GM12878 (cell line): ENCODE measurements at regions not wholly inside any gene's neighbourhood (a gene's known extent, or its start where the extent isn't known, plus 50 kb on each side); places are given as distances from the start of the nearest gene placed in this dataset.

Source experiments
- ATAC-seq: fragments of 200-7000 bp; cut with Tn5 transposase; 3 replicates; pipeline ENCODE4 v1.9.1; 2020; ENCODE audit warnings: mild to moderate bottlenecking, moderate library complexity
- BruUV-seq: library from RNA; stranded (reverse); fragments of 400-500 nt; replicated peaks from 2 replicates; lab custom pipeline; 2021; lab: Mats Ljungman, UMichigan
- CTCF ChIA-PET: fragments of 300-600 bp; sonication (Branson Sonifier 250); formaldehyde crosslinking; extraction: SDS; loops from one replicate; lab custom pipeline; 2021; ENCODE audit warnings: inconsistent platforms; lab: Yijun Ruan, JAX
- POLR2A ChIA-PET: fragments of 350-600 bp; formaldehyde crosslinking; extraction: SDS; loops from one replicate; lab custom pipeline; 2021; ENCODE audit warnings: inconsistent platforms; lab: Charles Lee
- RAD21 ChIA-PET: fragments of 300-600 bp; sonication (Branson Sonifier 250); formaldehyde crosslinking; loops from one replicate; lab custom pipeline; 2023; ENCODE audit warnings: antibody characterized with exemption; ENCODE audit not compliant: unreplicated experiment; lab: Charles Lee
- SMC1A ChIA-PET: fragments of 300-600 bp; sonication (Branson Sonifier 250); formaldehyde crosslinking; loops from one replicate; lab custom pipeline; 2023; ENCODE audit not compliant: unreplicated experiment, uncharacterized antibody; lab: Charles Lee
- DNase-seq: peaks from one replicate; pipeline ENCODE4 v3.0.0-alpha.2; 2011; ENCODE audit warnings: low read depth, low spot score
- FAIRE-seq: peaks from 3 replicates; lab custom pipeline; 2011; peaks lifted over from hg19 to GRCh38; lab: Jason Lieb, UNC
- H2AFZ ChIP-seq: 2 replicates; pipeline ENCODE4 v1.6.0; 2011; ENCODE audit warnings: low read depth, low read length, control low read depth; ENCODE audit not compliant: control insufficient read depth
- H3K27ac ChIP-seq: 2 replicates; pipeline ENCODE4 v1.5.1; 2011; ENCODE audit warnings: control low read depth; ENCODE audit not compliant: control insufficient read depth, insufficient read depth
- H3K27me3 ChIP-seq, 2 experiments: replicated peaks in 1 of 2; 2 replicates each; pipeline versions ENCODE4 v1.6.0 to v1.6.1; 2011; ENCODE audit warnings: low read length in 1 of 2; ENCODE audit not compliant: control insufficient read depth in 2 of 2, insufficient read depth in 2 of 2
- H3K36me3 ChIP-seq, 2 experiments: 2 replicates each; pipeline ENCODE4 v1.5.1; 2011; ENCODE audit warnings: low read length in 1 of 2; ENCODE audit not compliant: control insufficient read depth in 2 of 2, insufficient read depth in 2 of 2
- H3K4me1 ChIP-seq: 2 replicates; pipeline ENCODE4 v1.6.1; 2011; ENCODE audit warnings: mild to moderate bottlenecking, low read length, moderate library complexity, mixed read lengths; ENCODE audit not compliant: control insufficient read depth, insufficient read depth
- H3K4me2 ChIP-seq: 2 replicates; pipeline ENCODE4 v1.6.0; 2011; ENCODE audit warnings: control low read depth; ENCODE audit not compliant: control insufficient read depth, insufficient read depth
- H3K4me3 ChIP-seq: fragments of 200-600 bp; sonication (generic); 2 replicates; pipeline ENCODE4 v1.5.1; 2016
- H3K79me2 ChIP-seq: 2 replicates; pipeline ENCODE4 v1.6.0; 2011; ENCODE audit warnings: low read length; ENCODE audit not compliant: control insufficient read depth, insufficient read depth
- H3K9ac ChIP-seq: 2 replicates; pipeline ENCODE4 v1.8.0; 2011; ENCODE audit warnings: low read length, control low read depth, mixed read lengths; ENCODE audit not compliant: control insufficient read depth, insufficient read depth
- H3K9me3 ChIP-seq: replicated peaks from 3 replicates; pipeline ENCODE4 v1.5.1; 2011; ENCODE audit warnings: mild to moderate bottlenecking, low read length; ENCODE audit not compliant: control insufficient read depth, insufficient read depth
- H4K20me1 ChIP-seq: 2 replicates; pipeline ENCODE4 v1.6.0; 2011; ENCODE audit not compliant: control insufficient read depth, insufficient read depth
- ATF2 ChIP-seq: IDR thresholded peaks from 2 replicates; pipeline ENCODE4 v1.6.1; 2012; ENCODE audit warnings: low read length, inconsistent platforms
- CBFB ChIP-seq: IDR thresholded peaks from 2 replicates; pipeline ENCODE4 v1.6.1; 2016; ENCODE audit warnings: antibody characterized with exemption, low read depth
- CHD4 ChIP-seq: fragments of 200-600 bp; sonication (generic); IDR thresholded peaks from 2 replicates; pipeline ENCODE4 v1.6.1; 2016; ENCODE audit warnings: mild to moderate bottlenecking
- NBN ChIP-seq: fragments of 450-650 bp; IDR thresholded peaks from 2 replicates; pipeline ENCODE4 v1.6.1; 2016
- SP1 ChIP-seq: IDR thresholded peaks from one replicate; pipeline ENCODE4 v1.6.1; 2011; ENCODE audit warnings: low read depth, low read length
- WGBS: methylation state at CpG from one replicate; pipeline ENCODE4 v1.1.6; 2016; ENCODE audit warnings: low lambda C conversion rate; ENCODE audit not compliant: insufficient replicate concordance, insufficient coverage; ENCODE audit errors: missing lambda C conversion rate; 5-methylcytosine and 5-hydroxymethylcytosine counted together
- in situ Hi-C: fragments of 300-500 bp; cut with MboI; formaldehyde crosslinking; loops from 9 replicates; pipeline ENCODE4 v1.14.3; 2018; ENCODE audit warnings: mixed read lengths
- intact Hi-C: fragments of 100-400 bp; cut with micrococcal nuclease; formaldehyde crosslinking; loops from one replicate; pipeline ENCODE4 v1.14.2; 2022; ENCODE audit not compliant: unreplicated experiment

DNA sequence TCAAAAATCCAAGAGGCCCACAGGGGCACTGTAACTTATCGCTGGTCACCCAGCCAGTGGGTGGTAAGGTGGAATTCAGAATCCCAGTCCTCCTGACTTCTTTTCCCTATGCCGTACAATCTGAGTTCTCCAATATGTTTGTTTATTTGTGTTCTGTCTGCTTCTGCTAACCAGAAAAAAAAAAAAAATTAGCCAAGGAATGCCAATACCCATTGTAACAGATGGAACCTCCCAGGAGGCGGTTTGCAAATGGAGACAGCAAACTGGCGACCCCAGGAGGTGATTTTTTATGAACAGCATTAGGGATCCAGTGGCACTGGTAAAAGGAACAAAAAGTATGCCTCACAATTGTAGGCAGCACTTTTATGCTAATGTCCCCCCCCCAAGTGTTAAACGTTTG is 189.0 kb upstream of the FGGY start:
- no peak overlapping the region for H2AFZ ChIP-seq

More for the DNA sequence above, 189.0 kb upstream of the FGGY start:
- H3K9me3 ChIP-seq: no peaks in the 10 kb centered on the region
- FAIRE-seq (no peak), ATAC-seq (no peak), DNase-seq (no peak)
- TF ChIP-seq NBN (no peak), ATF2 (no peak), CBFB (no peak), CHD4 (no peak), SP1 (no peak)
- no peaks in the 10 kb centered on the region for H3K79me2 ChIP-seq
- no TSS peak for BruUV-seq
- H3K9ac ChIP-seq: no peak overlapping the region
- ChIA-PET CTCF (interaction anchor here (0.6 to 1.6 kb wide), 2 partner anchors 14 to 54 kb away, joined by 3 read pairs; no protein-coding TSS in a partner anchor), RAD21 (interaction anchor here (0.5 to 1.0 kb wide), 2 partner anchors 11 to 83 kb away, joined by 3 read pairs; no protein-coding TSS in a partner anchor), SMC1A (interaction anchor here (0.6 to 1.0 kb wide), 3 partner anchors 11 to 718 kb away, joined by 3 to 4 read pairs (median 4); no protein-coding TSS in a partner anchor), POLR2A (interaction anchor here (0.6 kb wide), 1 partner anchor 58 kb away, joined by 3 read pairs; no protein-coding TSS in a partner anchor)
- intact Hi-C loops: no loop called here
- H3K27me3 ChIP-seq: no peaks in the 10 kb centered on the region
- H3K4me2 ChIP-seq: no peak overlapping the region
- no peaks in the 10 kb centered on the region for H4K20me1 ChIP-seq
- in situ Hi-C loops: no loop called here
- no peak overlapping the region for H3K4me3 ChIP-seq
- H3K27ac ChIP-seq: no peak overlapping the region
- WGBS: 84% methylated on average over 5 of the region's 5 CpGs
- no peaks in the 10 kb centered on the region for H3K4me1 ChIP-seq
- no peaks in the 10 kb centered on the region for H3K36me3 ChIP-seq
